GM19463 (cell line): ENCODE measurements at regions not wholly inside any gene's neighbourhood (a gene's known extent, or its start where the extent isn't known, plus 50 kb on each side); places are given as distances from the start of the nearest gene placed in this dataset.
"Not testable (repeated sequence)": the region's sequence is repeated elsewhere in the genome, so short reads cannot be mapped to it uniquely, and the experiment has no call there.

Experiments used
- ATAC-seq: cut with Tn5 transposase; IDR thresholded peaks from one replicate; pipeline ENCODE4 v1.9.1; 2021; ENCODE audit warnings: mild to moderate bottlenecking, moderate library complexity; ENCODE audit not compliant: unreplicated experiment

- ATAC-seq = no peak
Observed at GRCh38 chr2:234701841-234702240, 205.0 kb upstream of the ARL4C start.

- no peak for ATAC-seq
Observed at GRCh38 chr2:234701421-234701820, 204.5 kb upstream of the ARL4C start.

- ATAC-seq = no peak
Observed at GRCh38 chr2:234699456-234699855, 202.6 kb upstream of the ARL4C start.

- ATAC-seq = not testable (repeated sequence)
Observed at GRCh38 chr2:234697300-234697876, 200.5 kb upstream of the ARL4C start.

- ATAC-seq = no peak
Observed at GRCh38 chr2:234695981-234696380, 199.1 kb upstream of the ARL4C start.

- ATAC-seq = no peak
Observed at GRCh38 chr2:234694244-234695013, 197.5 kb upstream of the ARL4C start.

DNA sequence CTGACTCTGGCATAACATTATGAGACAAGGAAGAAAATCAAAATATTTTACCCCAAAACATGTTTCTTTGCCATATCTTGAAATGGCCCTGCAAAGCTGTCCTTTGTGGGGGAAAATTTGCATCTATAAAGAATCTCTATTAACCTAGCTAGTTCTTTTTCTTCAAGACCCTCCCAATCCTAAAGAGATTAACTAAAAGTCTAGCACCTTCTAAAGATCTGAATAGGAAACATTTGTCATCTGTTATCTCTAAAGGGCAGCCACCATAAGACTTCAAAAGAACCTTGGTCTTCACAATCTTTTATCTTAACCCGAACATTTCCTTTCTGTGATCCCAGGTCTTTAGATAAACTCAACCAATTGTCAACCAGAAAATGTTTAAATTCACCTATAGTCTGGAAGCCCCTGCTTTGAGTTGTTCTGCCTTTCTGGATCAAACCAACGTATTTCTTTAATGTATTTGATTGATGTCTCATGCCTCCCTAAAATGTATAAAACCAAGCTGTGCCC is 196.9 kb upstream of the ARL4C start:
- not testable (repeated sequence) for ATAC-seq

DNA sequence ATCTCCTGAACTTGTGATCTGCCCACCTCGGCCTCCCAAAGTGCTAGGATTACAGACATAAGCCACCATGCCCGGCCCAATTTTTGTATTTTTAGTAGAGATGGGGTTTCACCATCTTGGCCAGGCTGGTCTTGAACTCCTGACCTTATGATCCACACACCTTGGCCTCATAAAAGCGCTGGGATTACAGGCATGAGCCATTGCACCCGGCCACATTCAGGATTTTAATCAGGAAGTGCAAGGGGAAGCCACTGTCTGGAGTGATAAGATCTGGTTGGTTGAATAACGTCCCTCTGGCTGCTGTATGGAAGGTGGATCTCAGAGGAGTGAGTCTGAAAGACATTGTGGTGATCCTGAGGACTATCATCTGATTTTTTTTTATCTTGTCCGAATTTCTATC is 196.3 kb upstream of the ARL4C start:
- ATAC-seq = not testable (repeated sequence)

GRCh38 chr2:234691968-234692955 is 195.4 kb upstream of the ARL4C start:
- ATAC-seq = no peak

GRCh38 chr2:234691214-234691575 is 194.3 kb upstream of the ARL4C start:
- ATAC-seq = no peak

DNA sequence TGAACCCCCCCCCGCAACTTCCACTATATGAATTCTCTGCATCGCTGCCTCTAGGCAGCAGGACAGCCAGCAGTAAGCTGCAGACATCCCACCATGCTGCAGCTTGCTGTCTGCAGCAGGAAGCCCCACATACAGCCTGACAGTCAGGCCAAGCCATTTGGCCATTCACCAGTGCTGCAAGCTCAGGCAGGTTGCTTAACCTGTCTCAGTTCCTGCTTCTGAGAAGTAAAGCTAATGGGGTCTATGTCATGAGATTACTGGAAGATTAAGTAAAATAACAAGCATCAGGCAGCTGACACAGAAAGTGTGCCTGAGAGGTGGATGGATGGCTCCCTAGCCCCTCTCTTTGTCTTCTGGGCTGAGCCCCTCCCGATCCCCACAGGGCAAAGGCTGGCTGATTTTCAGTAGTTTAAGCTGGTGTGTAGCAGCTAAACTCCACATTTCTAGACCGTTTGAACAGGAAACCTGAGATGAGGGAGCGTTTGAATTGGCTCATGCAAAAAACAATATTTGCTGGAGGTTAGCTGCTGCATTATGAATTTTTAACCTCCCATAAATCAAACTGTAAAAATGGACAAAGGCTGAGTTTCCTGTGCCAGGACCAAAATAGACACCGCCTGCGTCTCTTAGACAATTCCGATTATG is 193.8 kb upstream of the ARL4C start:
- no peak for ATAC-seq

DNA sequence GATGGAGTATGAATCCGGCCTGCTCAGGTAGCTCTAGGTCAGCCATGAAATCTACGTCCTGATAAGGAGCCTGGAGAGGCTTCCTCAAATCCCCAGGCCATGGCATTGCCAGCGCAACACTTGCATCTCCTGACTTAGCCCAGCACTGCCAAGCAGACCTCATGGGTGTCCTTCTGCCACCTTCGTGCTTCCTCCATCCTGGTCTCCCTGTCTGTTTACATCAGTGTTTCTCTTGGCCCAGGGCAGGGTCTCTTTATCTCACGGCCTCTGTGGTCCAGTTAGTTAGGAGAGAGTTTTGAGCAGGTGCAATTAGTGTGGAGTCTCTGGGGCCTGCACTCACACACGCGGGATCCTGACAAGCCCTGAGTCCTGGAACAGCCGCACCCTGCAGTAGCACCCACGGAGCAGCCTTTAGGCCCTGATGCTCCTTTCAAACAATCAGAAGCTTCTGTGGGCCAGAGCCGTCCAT is 193.1 kb upstream of the ARL4C start:
- ATAC-seq = no peak

- ATAC-seq = no peak
Observed at GRCh38 chr2:234687718-234688475, 191.0 kb upstream of the ARL4C start.

GRCh38 chr2:234686088-234686890 is 189.4 kb upstream of the ARL4C start:
- no peak for ATAC-seq

DNA sequence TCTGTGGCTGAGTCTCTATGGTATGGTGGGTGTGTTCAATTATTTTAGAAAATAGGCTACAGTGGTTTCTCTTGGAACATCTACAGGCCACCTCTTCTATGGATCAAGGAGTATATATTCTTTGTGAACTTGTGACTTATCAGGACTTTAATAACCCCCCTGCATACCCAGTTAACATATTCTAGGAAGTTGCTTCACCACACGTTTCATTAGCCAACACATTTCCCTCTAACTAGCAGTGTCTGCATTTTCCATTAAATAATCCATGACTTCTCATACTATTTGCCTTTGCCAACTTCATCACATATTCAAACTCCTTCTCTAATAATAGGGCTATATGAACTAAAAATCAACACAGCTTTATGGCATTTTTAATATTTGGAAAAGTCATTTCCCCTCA is 187.6 kb upstream of the ARL4C start:
- no peak for ATAC-seq

- ATAC-seq = no peak
Observed at GRCh38 chr2:234683950-234684349, 187.1 kb upstream of the ARL4C start.

- no peak for ATAC-seq
Observed at GRCh38 chr2:234682492-234683228, 185.8 kb upstream of the ARL4C start.
